Ectodermal cell (in vitro differentiated cells): ENCODE measurements at regions not wholly inside any gene's neighbourhood (a gene's known extent, or its start where the extent isn't known, plus 50 kb on each side); places are given as distances from the start of the nearest gene placed in this dataset.

Experiments used
- H3K27ac ChIP-seq: 2 replicates; pipeline ENCODE4 v1.7.0; 2013; ENCODE audit warnings: mild to moderate bottlenecking, low read depth, low read length; ENCODE audit not compliant: insufficient read depth, poor library complexity, severe bottlenecking
- H3K27me3 ChIP-seq: 2 replicates; pipeline ENCODE4 v1.7.0; 2013; ENCODE audit warnings: mild to moderate bottlenecking, low read length; ENCODE audit not compliant: insufficient read depth, control insufficient read depth, poor library complexity, severe bottlenecking
- H3K36me3 ChIP-seq: one replicate; pipeline ENCODE4 v1.7.0; 2013; ENCODE audit warnings: low read length; ENCODE audit not compliant: control insufficient read depth, insufficient read depth
- H3K4me1 ChIP-seq: one replicate; pipeline ENCODE4 v1.7.0; 2013; ENCODE audit warnings: low read length; ENCODE audit not compliant: control insufficient read depth, insufficient read depth
- H3K4me3 ChIP-seq: 2 replicates; pipeline ENCODE4 v1.7.0; 2013; ENCODE audit warnings: low read depth, low read length, control low read depth; ENCODE audit not compliant: insufficient read depth
- H3K9me3 ChIP-seq: 2 replicates; pipeline ENCODE4 v1.7.0; 2013; ENCODE audit warnings: mild to moderate bottlenecking, low read length, moderate library complexity; ENCODE audit not compliant: control insufficient read depth
- WGBS, 2 experiments: methylation state at CpG; one replicate each; pipeline ENCODE4 v1.1.7; 2013; ENCODE audit warnings: missing lambda C conversion rate in 2 of 2; 5-methylcytosine and 5-hydroxymethylcytosine counted together

- no peak overlapping the region for H3K27ac ChIP-seq
- no peaks in the 10 kb centered on the region for H3K36me3 ChIP-seq
- no peak overlapping the region for H3K4me3 ChIP-seq
- no peaks in the 10 kb centered on the region for H3K4me1 ChIP-seq
- H3K9me3 ChIP-seq, result no peaks in the 10 kb centered on the region
- H3K27me3 ChIP-seq, result no peaks in the 10 kb centered on the region
- 83% methylated on average over 1 of the region's 1 CpG; no CpG with 5 or more reads in 1 of the 2 experiments for WGBS, 2 experiments
These were observed 226.5 kb upstream of the RBMS1 start for GRCh38 chr2:160720098-160720497.

- Histone ChIP-seq H3K9me3 (no peaks in the 10 kb centered on the region), H3K4me3 (no peak overlapping the region), H3K4me1 (no peaks in the 10 kb centered on the region), H3K36me3 (no peaks in the 10 kb centered on the region), H3K27ac (no peak overlapping the region), H3K27me3 (no peaks in the 10 kb centered on the region)
- WGBS, 2 experiments, result 88 to 100% methylated on average over 1 of the region's 1 CpG
These were observed 227.8 kb upstream of the RBMS1 start for GRCh38 chr2:160721089-160722040.

- Histone ChIP-seq H3K4me1 (peaks cover 8% of the 10 kb centered on the region), H3K27me3 (no peaks in the 10 kb centered on the region), H3K4me3 (no peak overlapping the region), H3K36me3 (no peaks in the 10 kb centered on the region), H3K9me3 (no peaks in the 10 kb centered on the region), H3K27ac (no peak overlapping the region)
- WGBS, 2 experiments, result 75 to 100% methylated on average over 1 of the region's 1 CpG
These were observed 232.4 kb upstream of the RBMS1 start for GRCh38 chr2:160726046-160726445.

- Histone ChIP-seq H3K9me3 (no peaks in the 10 kb centered on the region), H3K36me3 (no peaks in the 10 kb centered on the region), H3K4me1 (peaks cover 16% of the 10 kb centered on the region), H3K27me3 (no peaks in the 10 kb centered on the region), H3K4me3 (no peak overlapping the region), H3K27ac (no peak overlapping the region)
- 93 to 97% methylated on average over 1 of the region's 1 CpG for WGBS, 2 experiments
These were observed 236.8 kb upstream of the RBMS1 start for GRCh38 chr2:160730296-160730995.

- Histone ChIP-seq H3K9me3 (no peaks in the 10 kb centered on the region), H3K4me1 (peaks cover 16% of the 10 kb centered on the region), H3K36me3 (no peaks in the 10 kb centered on the region), H3K27ac (no peak overlapping the region), H3K27me3 (no peaks in the 10 kb centered on the region), H3K4me3 (no peak overlapping the region)
These were observed 237.8 kb upstream of the RBMS1 start for GRCh38 chr2:160731415-160731814.

GRCh38 chr2:160731856-160732255 is 238.2 kb upstream of the RBMS1 start:
- H3K36me3 ChIP-seq, result no peaks in the 10 kb centered on the region
- no peak overlapping the region for H3K4me3 ChIP-seq
- H3K27ac ChIP-seq, result no peak overlapping the region
- no peaks in the 10 kb centered on the region for H3K9me3 ChIP-seq
- no peaks in the 10 kb centered on the region for H3K27me3 ChIP-seq
- peaks cover 16% of the 10 kb centered on the region for H3K4me1 ChIP-seq

GRCh38 chr2:160735696-160736095 is 242.1 kb upstream of the RBMS1 start:
- peaks cover 11% of the 10 kb centered on the region for H3K4me1 ChIP-seq
- H3K9me3 ChIP-seq, result no peaks in the 10 kb centered on the region
- H3K4me3 ChIP-seq, result no peak overlapping the region
- no peaks in the 10 kb centered on the region for H3K36me3 ChIP-seq
- no peaks in the 10 kb centered on the region for H3K27me3 ChIP-seq
- H3K27ac ChIP-seq, result no peak overlapping the region

- Histone ChIP-seq H3K27me3 (no peaks in the 10 kb centered on the region), H3K36me3 (no peaks in the 10 kb centered on the region), H3K4me3 (no peak overlapping the region), H3K9me3 (no peaks in the 10 kb centered on the region), H3K4me1 (peaks cover 5% of the 10 kb centered on the region), H3K27ac (no peak overlapping the region)
- WGBS, 2 experiments, result 86 to 90% methylated on average over 3 of the region's 3 CpGs
These were observed 242.8 kb upstream of the RBMS1 start for GRCh38 chr2:160736148-160737028.

GRCh38 chr2:160737247-160737646 is 243.6 kb upstream of the RBMS1 start:
- H3K36me3 ChIP-seq, result no peaks in the 10 kb centered on the region
- 91 to 97% methylated on average over 2 to 4 of the region's 4 CpGs for WGBS, 2 experiments
- no peak overlapping the region for H3K27ac ChIP-seq
- H3K4me1 ChIP-seq, result no peaks in the 10 kb centered on the region
- H3K27me3 ChIP-seq, result no peaks in the 10 kb centered on the region
- H3K9me3 ChIP-seq, result no peaks in the 10 kb centered on the region
- H3K4me3 ChIP-seq, result no peak overlapping the region

GRCh38 chr2:160741271-160741670 is 247.7 kb upstream of the RBMS1 start:
- no peaks in the 10 kb centered on the region for H3K9me3 ChIP-seq
- no peak overlapping the region for H3K4me3 ChIP-seq
- H3K27me3 ChIP-seq, result no peaks in the 10 kb centered on the region
- H3K36me3 ChIP-seq, result no peaks in the 10 kb centered on the region
- H3K4me1 ChIP-seq, result no peaks in the 10 kb centered on the region
- no peak overlapping the region for H3K27ac ChIP-seq
